ENCODE measurements at regions not wholly inside any gene's neighbourhood (a gene's known extent, or its start where the extent isn't known, plus 50 kb on each side); places are given as distances from the start of the nearest gene placed in this dataset.

GRCh38 chr13:90108547-90108946 is 1238.9 kb upstream of the MIR17HG start:
- TF ChIP-seq CBFB (CRISPR knock-in tag; IDR thresholded peaks at IDR 0.05; ENCODE audit: low read depth) = no peak
- TF ChIP-seq CTCF (IDR thresholded peaks at IDR 0.05) = no peak
- no peak for TF ChIP-seq TEAD4 (CRISPR knock-in tag; IDR thresholded peaks at IDR 0.05)
- TF ChIP-seq E2F1 (CRISPR knock-in tag; IDR thresholded peaks at IDR 0.05) = no peak
- TF ChIP-seq ZNF532 (CRISPR knock-in tag; IDR thresholded peaks at IDR 0.05; ENCODE audit: borderline replicate concordance) = no peak
- no peak for TF ChIP-seq ATF6 (CRISPR knock-in tag; IDR thresholded peaks at IDR 0.05)
- TF ChIP-seq MAX (CRISPR knock-in tag; IDR thresholded peaks at IDR 0.05) = no peak
- TF ChIP-seq RELA (CRISPR knock-in tag; IDR thresholded peaks at IDR 0.05; ENCODE audit: borderline replicate concordance) = no peak
- TF ChIP-seq EMX1 (CRISPR knock-in tag; IDR thresholded peaks at IDR 0.05) = no peak
- TF ChIP-seq FOXP4 (CRISPR knock-in tag; IDR thresholded peaks at IDR 0.05) = no peak
- TF ChIP-seq NR1H2 (CRISPR knock-in tag; IDR thresholded peaks at IDR 0.05) = no peak
- no peak for TF ChIP-seq SMAD4 (CRISPR knock-in tag; IDR thresholded peaks at IDR 0.05)
- TF ChIP-seq PREB (CRISPR knock-in tag; IDR thresholded peaks at IDR 0.05; ENCODE audit: borderline replicate concordance) = no peak
- TF ChIP-seq E2F5 (CRISPR knock-in tag; IDR thresholded peaks at IDR 0.05) = no peak
